Dedifferentiated amniotic fluid mesenchymal stem cell (primary cell): ENCODE measurements at regions not wholly inside any gene's neighbourhood (a gene's known extent, or its start where the extent isn't known, plus 50 kb on each side); places are given as distances from the start of the nearest gene placed in this dataset.

ENCODE experiments used
- DNase-seq: peaks from one replicate; pipeline ENCODE4 v3.0.0-alpha.2; 2016; ENCODE audit errors: extremely low spot score

DNA sequence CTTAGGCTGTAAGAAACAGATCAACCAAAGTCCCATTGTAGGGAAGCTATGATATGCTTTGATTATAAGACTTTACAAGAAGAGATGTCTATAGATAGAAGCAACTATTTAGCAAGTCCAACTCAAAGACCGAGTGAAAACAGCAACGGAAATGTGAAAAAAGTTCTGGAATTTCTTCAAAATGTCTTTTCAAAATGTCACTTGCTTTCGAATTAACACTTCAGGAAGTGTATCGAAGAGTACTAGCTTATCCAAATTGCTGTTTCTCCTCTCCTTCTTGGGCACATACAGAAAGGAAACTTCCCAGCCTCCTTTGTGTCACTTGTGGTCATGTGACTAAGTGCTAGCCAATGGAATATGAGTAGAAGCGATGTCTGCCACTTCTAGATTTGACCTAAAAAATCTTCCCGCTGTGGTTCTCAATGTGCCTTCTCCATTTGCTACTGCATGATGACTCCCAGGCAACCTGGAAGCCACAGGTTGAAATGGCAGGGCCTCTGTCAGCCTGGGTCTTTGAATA lies 89.9 kb downstream of the TSEN15 start:
- DNase-seq = no peak

GRCh38 chr1:184143449-184143848 lies 91.9 kb downstream of the TSEN15 start:
- no peak for DNase-seq

DNA sequence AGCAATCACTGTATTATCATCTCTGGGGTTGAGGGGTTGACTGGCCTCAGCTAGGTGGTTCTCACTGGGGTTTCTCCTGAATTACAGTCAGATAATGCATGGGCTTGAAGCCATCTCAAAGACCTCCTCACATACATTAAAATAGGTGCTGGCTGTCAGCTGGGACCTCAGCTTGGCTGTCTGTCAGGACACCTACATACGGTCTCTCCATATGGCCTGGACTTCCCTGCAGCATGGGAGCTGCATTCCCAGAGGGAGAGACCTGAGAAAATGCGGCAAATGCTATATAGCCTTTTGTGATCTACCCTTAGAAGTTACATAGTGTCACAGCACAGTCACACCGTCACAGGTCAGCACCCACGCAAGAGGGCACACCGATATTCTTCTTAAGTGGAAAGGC lies 93.6 kb downstream of the TSEN15 start:
- DNase-seq = no peak

DNA sequence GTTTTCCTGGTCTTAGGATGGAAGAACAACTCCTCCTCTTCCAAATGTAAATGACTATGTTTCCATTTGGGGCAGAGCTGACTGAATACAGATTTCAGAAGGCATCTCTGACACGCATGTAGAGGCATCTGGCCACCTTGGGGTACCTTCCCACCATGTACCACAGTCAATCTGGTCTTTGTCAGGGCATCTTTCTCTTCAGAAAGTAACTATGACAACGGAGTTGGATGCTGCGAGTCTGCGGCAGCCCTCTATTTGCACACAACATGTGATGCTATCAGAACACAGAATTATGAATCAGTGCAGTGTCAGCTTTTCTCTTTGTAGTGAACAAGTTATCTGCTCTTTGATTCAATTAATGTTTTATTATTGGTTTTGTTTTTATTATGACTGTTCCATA lies 94.7 kb downstream of the TSEN15 start:
- no peak for DNase-seq

GRCh38 chr1:184150776-184151531 lies 99.4 kb downstream of the TSEN15 start:
- DNase-seq = no peak

DNA sequence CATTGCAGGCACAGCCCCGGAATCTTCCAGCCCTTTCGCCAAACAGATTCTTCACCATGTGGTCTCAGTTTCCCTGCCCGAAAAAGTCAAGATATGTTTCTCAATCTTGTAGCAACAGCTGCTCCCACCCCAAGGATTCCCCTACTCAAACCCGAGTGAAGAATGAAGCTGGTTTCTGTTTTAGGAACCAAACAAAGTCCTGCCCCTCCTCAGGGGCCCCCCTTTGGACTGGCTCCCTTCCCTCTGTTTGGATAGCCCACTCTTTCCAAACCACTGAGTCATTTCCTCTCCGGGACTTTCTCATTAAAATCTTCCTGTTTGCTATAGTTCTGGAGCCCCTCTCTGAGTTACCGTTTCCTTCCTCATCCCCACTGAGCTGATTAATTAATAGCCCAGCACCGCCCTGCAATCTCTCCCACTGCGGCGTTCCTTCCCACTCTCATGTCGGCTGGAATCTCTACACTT lies 100.9 kb downstream of the TSEN15 start:
- DNase-seq = peak; percentile 26

- no peak for DNase-seq
Observed at GRCh38 chr1:184152974-184153373, 101.4 kb downstream of the TSEN15 start.

DNA sequence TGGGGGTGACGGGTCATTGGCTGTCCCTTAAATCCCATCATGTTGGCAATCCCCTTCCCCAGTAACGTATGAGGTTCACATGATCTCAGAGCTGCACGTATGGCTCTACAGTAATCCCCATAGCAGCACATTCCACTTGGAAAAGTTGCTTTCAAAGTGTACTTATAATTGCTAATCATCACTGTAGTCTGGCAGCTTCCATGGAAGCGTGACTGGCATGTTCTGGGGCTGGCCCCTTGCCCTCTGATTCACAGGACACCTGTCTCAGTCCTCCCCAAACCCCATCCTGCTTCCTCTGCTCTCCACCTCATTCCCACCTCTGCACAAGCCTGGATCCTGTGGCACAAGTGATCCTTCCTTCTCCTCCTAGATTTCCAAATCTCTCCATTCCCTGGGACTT lies 102.2 kb downstream of the TSEN15 start:
- no peak for DNase-seq

DNA sequence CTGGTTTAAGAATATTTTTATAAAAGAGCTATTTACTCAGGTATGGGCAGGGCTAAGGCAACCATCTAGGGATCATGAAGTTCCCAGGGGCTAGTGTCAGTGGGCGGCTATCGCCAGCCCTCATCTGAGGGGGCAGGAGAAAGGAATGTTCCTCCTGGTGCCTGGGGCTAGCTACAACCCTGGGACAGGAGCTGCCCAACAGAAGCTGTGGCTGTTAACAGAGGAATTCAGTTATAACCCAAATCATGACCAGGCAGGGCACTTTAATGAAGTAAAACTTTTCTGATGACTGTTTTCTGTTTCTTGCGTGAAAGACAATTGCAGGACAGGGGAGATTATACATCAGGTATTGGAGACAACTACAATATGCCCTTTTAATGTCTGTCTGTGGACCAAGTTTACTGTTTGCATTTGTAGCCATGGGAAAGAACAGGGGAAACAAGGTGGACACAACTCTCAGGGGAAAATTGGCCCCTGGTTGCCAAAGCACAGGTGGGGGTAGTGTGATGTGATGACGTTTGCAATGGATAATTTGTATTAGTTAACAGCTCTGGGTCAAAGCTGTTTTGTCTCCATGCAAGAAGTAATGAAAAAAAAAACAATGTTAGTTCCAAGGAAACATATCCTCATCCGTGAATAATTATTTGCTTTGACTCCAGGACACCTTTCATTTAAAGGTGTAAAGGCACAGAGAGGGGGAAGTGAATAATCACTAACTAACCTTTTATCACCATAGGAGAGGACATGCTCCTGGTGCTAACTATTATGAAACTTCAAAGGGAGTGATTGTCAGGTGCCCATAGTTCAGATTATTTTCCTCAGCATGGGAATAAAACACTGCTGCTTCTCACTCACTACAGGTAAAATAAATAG lies 105.2 kb downstream of the TSEN15 start:
- DNase-seq = no peak

- no peak for DNase-seq
Observed at GRCh38 chr1:184157394-184157742, 105.8 kb downstream of the TSEN15 start.

DNA sequence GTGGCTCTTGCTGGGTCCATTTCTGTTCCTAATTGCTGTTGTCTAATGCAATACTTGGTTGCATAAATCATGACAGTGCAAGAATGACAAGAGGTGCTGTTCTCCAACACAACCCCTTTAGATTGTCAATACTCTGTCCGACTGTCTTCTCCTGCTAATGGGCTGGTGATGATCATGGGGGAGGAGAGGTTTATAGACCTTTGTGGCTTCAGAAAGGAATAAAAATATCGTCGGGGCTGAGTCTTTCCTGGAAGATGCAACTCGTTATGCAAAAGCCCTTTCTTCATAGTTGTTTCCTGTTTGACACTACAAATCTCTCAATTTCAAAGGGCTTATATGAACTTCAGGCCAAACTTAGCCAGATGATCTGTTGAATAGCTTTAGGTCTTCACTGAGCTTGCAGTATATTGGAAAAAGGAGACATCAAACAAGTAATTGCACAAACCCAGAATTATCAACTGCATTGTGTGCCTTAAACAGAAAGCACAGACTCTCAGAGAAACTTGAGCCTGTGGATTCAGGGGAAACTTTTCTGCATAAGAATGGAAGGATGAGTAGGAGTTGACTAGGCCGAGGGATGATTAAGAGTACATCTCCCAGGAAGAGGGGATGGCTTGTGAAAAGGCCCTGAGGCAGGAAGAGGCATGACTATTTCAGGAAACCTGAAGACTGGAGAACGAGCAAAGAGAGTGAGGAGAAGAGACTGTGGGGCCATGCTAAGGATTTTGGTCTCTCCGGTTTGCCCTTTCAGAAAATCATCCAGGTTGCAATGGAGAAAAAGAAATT lies 107.6 kb downstream of the TSEN15 start:
- no peak for DNase-seq

DNA sequence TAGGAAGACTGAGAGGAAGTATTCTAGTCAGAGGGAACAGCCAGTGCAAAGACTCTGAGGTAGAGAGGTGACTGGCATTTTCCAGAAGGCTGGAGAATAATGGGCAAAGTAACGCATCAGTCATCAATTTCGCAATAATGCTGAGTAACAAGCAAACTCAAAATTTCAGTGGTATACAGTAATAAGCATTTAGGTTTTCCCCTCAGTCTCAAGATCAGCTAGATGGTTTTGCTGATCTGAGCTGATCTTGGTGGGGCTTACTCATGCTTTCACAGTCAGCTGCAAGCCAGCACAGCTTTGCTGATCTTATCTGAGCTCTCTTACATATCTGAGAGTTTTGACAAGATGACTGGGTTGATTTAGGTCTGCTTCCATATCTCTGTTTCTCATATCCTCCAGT lies 108.7 kb downstream of the TSEN15 start:
- DNase-seq = no peak

GRCh38 chr1:184161071-184161698 lies 109.7 kb downstream of the TSEN15 start:
- peak; percentile 50 for DNase-seq

- no peak for DNase-seq
Observed at GRCh38 chr1:184162281-184162680, 110.8 kb downstream of the TSEN15 start.

DNA sequence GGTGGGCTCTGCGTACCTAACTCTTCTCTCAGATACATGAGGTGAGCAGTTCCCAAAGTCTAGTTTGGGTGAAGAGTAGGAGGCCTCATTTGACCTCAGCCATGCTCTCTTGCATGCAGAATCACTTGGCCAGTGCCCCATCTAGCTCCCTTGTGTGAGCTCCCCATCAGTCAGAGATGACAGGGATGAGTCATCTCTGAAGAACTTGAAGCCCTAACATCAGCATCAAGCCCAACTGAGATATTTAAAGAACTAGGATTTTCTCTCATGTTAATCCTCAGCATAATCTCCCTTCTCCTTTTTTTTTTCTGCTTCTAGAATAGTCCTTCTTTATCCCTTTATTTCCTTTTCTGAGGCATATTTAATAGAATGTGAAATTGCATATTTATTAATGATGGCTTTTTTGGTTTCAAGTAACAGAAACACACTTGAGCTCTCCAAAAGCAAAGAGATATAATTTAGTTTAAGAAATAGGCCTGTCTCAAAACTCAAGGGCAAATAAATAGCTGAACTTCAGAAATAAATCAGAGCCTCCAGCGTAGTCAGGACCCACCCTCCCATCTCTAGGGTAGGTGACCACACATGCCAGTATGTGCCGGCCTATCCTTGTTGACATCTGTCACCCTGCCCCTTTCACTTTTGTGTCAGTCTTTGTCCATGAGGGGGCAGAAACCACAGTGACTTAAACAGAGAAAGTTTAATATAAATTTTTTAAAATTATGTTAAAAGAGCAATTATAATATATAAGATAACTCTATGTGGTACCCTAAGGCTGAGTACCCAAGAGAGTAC lies 112.3 kb downstream of the TSEN15 start:
- no peak for DNase-seq

- no peak for DNase-seq
Observed at GRCh38 chr1:184164536-184164935, 113.0 kb downstream of the TSEN15 start.

DNA sequence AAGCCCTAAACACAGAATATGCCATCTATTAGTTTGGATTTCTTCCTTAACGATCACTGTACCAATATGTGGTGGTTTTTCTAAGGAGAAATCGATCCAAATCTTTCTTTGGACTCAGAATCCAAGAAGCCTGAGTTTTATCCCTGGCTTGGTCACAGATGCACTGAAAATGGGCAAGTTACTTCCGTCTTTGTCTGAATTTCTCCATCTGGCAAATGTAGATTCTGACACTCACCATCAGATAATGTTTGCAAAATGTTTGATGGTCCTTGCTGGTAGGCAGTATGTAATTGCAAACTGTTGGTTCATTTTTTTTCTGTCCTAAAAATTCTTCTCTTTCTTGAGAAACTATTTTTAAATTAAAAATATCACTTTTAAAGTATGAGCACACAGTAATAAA lies 115.0 kb downstream of the TSEN15 start:
- DNase-seq = no peak

- no peak for DNase-seq
Observed at GRCh38 chr1:184167352-184167751, 115.8 kb downstream of the TSEN15 start.

DNA sequence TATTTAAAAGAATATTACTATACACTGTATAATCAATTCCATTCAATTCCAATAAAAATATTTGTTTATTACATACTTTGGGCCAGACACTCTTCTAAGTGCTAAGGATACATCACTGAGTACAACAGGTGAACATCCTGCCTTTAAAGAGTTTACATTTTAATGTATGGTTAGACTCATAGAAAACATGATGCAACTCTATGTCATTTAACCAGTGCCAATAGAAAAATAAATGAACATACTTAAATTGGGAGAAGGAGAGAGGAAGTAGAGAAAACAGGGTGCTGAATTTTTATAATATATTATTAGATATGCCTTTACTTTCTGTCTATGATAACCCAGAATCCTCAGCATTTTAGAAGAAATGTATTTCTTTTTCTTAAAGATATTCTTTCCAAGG lies 119.2 kb downstream of the TSEN15 start:
- DNase-seq = no peak

DNA sequence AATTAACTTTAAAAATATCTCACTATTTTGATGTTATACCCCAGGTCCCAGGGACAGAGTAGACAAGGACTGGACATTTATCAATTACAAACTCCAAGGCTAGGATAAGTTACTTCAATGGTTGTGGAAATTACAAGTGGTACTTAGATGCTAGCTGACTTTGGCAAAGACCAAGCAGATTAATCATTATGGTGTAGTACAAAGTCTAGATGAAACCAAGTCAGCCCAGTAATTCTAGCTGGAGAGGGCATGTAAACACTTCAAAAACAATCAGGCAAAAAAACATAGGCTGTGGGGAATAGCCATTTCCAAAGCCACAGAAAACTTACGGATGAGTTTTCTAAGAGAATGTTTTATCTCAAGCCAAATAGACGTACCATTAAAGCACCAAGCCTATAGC lies 124.5 kb downstream of the TSEN15 start:
- DNase-seq = no peak

DNA sequence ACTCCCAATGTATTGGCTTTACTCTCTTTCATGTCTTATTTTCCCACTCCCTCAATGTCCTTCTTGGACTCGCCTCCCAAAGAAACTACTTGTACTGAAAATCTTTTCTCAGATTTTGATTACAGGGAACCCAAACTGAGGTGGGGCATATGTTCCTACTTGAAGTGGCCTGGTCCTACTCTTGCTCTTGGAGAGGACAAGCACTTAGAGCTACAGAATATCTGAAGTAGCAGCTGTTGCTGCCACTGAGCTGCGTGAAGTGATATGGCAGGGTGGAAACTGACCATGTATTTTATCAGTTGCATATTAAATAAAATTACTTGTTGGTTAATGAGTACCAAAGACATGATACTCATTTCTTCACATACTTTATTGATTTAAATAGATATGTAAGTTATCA lies 129.5 kb downstream of the TSEN15 start:
- no peak for DNase-seq
